NCI-H446 treated with DMSO at 0.1 percent for 48 hours (cell line): ENCODE measurements at regions not wholly inside any gene's neighbourhood (a gene's known extent, or its start where the extent isn't known, plus 50 kb on each side); places are given as distances from the start of the nearest gene placed in this dataset.

Experiments
- DNase-seq: peaks from one replicate; lab custom pipeline; 2025; lab: John Stamatoyannopoulos, UW

GRCh38 chr4:126038502-126039144 lies 723.9 kb downstream of the FAT4 start:
- no peak for DNase-seq

GRCh38 chr4:126046081-126046614 lies 731.4 kb downstream of the FAT4 start:
- DNase-seq = no peak

DNA sequence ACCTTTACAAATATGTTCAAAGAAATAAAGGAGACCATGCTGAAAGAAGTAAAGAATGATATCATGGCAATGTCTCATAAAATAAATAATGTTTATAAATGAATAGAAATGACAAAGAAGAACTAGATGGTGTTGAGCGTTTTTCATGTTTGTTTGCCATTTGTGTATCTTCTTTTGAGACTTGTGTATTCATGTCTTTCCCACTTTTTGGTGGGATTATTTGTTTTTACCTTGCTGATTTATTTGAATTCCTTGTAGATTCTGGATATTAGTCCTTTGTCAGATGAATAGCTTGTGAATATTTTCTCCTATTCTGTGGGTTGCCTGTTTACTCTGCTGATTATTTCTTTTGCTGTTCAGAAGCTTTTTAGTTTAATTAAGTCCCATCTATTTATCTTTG lies 732.4 kb downstream of the FAT4 start:
- no peak for DNase-seq

GRCh38 chr4:126051689-126052424 lies 737.1 kb downstream of the FAT4 start:
- DNase-seq = no peak

- DNase-seq = no peak
Observed at GRCh38 chr4:126056116-126056650, 741.4 kb downstream of the FAT4 start.

GRCh38 chr4:126057371-126057770 lies 742.6 kb downstream of the FAT4 start:
- no peak for DNase-seq

GRCh38 chr4:126058596-126058995 lies 743.8 kb downstream of the FAT4 start:
- DNase-seq = no peak

DNA sequence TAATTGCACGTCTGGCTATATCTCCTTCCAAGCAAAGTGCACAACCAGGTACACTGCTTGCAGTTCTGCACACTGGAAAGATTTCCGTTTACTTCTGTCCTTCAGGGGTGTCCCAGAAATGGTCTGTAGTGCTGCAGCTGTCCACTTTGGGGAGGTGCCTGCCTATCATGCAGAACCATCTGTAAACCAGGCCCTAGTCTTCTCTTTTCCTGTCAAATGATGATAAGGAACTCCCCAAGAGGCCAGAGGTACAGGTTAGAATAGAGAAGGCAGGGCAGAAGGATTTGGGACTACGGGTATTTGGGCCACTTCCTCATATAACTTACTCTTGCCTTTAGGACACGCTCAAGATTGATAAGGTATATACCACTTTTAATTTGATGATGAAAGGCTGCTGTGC lies 746.9 kb downstream of the FAT4 start:
- no peak for DNase-seq

- no peak for DNase-seq
Observed at GRCh38 chr4:126065016-126065415, 750.3 kb downstream of the FAT4 start.

DNA sequence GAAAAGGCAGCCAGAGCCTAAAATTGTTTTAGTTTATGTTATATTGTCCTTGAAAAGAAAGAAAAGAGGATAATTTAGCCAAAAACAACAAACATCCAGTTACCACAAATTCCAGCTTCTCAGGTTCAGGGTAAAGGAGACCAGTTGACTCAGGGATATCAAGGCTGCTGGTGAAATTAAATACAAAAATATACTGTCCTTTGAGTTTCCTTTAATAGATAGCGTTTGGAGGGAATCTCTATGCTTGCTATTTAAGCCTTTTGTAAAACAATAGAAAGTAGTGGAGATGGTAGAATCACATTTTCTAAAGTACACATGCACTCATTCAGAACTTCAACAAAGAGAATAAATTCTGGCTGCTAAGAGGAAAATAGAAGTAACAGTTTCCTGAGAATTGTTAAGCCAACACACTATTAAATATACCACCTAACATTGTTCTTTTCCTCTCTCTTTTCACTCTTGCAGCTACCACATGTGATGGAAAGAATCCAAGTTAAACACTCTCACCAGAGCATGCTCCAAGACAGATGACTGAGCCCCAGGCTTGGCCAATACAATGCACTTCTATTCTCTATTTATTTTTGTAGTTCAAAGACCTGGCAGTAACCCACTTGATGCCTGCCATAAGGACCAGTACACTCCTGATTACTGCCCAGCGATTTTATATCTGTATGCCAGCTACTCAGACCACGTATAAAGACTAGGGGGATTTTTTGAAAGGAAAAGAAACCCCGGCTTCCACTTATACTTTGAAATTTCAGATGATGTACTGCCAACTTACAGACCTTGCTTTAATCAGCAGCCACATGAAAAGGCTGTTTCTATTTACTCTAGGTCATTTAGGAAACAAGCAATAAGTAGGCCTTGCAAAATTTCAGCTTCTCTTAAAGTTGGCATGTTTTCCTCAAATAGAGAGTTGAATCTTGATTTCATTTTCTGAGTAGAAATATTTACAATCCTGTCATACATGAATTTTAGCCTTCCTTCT lies 756.9 kb downstream of the FAT4 start:
- peak; percentile 97 for DNase-seq

GRCh38 chr4:126081336-126081735 lies 766.6 kb downstream of the FAT4 start:
- no peak for DNase-seq

- DNase-seq = no peak
Observed at GRCh38 chr4:126086041-126086440, 771.3 kb downstream of the FAT4 start.

DNA sequence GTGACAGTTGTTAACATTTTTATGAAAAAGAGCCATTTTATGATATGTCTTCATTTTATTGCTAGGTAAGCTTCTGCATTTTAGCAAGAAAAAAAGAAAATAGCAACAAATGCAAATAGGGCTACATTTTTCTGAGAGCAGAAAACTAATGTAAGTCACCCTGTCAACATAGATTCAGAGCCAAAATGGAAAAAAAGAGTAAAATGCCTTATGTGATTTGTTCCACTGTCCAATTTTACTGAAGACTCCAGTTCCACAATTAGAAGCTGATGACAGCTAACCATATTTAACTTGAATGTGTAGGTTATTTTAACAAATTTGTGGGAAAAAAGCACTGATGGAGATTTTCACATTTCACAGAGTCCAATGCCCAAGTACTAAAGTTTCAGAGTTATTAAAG lies 772.3 kb downstream of the FAT4 start:
- DNase-seq = no peak

- no peak for DNase-seq
Observed at GRCh38 chr4:126097155-126097799, 782.5 kb downstream of the FAT4 start.

GRCh38 chr4:126106658-126107057 lies 791.9 kb downstream of the FAT4 start:
- DNase-seq = no peak

DNA sequence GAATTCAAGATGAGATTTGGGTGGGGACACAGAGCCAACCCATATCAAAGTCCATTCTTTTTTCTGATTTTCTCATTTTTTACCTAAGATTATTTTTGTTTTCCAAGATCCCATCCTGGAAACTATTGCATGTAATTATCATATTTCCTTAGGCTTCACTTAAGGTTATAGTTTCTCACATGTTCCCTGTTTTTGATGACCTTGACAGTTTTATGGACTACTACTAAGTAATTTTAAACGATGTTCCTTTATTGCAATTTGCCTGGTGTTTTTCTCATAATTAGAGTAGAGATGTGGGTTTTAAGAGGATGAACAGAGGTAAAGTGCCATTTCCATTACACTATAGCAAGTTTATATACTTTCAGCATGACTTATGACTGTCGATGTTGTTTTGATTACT lies 795.1 kb downstream of the FAT4 start:
- no peak for DNase-seq

GRCh38 chr4:126113058-126113457 lies 798.3 kb downstream of the FAT4 start:
- no peak for DNase-seq

GRCh38 chr4:126123611-126124325 lies 809.0 kb downstream of the FAT4 start:
- DNase-seq = no peak

DNA sequence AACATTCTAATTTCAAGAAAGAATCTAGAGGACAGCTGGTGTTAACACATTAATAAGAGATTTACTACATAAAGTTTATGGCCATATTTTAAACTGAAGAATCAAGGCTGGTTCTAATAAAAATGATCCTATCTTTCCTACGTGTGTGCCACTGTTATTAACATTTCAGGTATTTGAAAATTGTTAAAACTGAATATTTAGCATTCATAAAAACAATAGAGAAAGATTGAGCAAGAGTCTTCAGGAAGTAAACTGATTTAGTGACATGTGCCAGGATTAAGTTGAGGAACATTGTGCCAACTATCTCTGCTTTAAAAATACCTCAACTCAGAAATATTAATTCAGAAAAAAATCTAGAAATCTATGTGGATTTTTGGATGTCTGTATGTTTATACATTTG lies 810.1 kb downstream of the FAT4 start:
- DNase-seq = no peak

DNA sequence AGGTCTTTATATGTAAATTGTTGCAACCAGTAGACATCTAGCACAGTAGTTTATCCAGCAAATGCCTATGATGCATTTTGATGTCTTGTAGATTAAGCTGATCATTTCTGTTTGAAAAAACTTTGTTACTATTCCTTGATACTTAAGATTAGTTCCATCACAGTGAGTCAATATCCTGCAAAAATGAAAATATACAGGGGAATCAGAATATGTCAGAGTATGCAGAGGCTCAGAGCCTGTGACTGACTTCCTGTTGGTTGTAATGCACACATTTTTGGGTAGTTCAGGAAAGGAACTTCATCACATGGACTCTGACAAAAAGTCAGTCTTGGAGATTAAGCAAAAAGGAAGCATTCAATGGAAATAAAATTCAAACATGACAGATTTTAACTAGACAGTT lies 815.5 kb downstream of the FAT4 start:
- no peak for DNase-seq
